Liver (tissue), 8 donors: ENCODE measurements at regions not wholly inside any gene's neighbourhood (a gene's known extent, or its start where the extent isn't known, plus 50 kb on each side); places are given as distances from the start of the nearest gene placed in this dataset.

Experiments used
- DNase-seq: peaks from one replicate; pipeline ENCODE4 v3.0.0-alpha.2; 2017; ENCODE audit warnings: low spot score
- H3K27ac ChIP-seq, 2 donors: one replicate each; pipeline ENCODE4 v1.7.0; 2013; ENCODE audit warnings: inconsistent platforms in 2 of 2, low read length in 2 of 2, control low read depth in 1 of 2, low read depth in 1 of 2, mild to moderate bottlenecking in 1 of 2
- H3K27me3 ChIP-seq, 4 donors: one replicate each; pipeline versions ENCODE4 v1.6.1 to v1.7.0; 2013; ENCODE audit warnings: low read length in 3 of 4, inconsistent platforms in 1 of 4, mild to moderate bottlenecking in 1 of 4, moderate library complexity in 1 of 4; ENCODE audit not compliant: control insufficient read depth in 4 of 4, insufficient read depth in 4 of 4
- H3K36me3 ChIP-seq, 4 donors: one replicate each; pipeline versions ENCODE4 v1.6.1 to v1.7.0; 2013; ENCODE audit warnings: low read length in 3 of 4, mild to moderate bottlenecking in 3 of 4, low read depth in 1 of 4, moderate library complexity in 1 of 4; ENCODE audit not compliant: control insufficient read depth in 4 of 4, insufficient read depth in 3 of 4
- H3K4me1 ChIP-seq, 4 donors: one replicate each; pipeline versions ENCODE4 v1.6.1 to v1.7.0; 2013; ENCODE audit warnings: low read length in 3 of 4, mild to moderate bottlenecking in 3 of 4, moderate library complexity in 1 of 4; ENCODE audit not compliant: control insufficient read depth in 4 of 4, insufficient read depth in 4 of 4
- H3K4me3 ChIP-seq, 3 donors: one replicate each; pipeline versions ENCODE4 v1.6.1 to v1.7.0; 2013; ENCODE audit warnings: low read length in 3 of 3, control low read depth in 1 of 3, low read depth in 1 of 3, mild to moderate bottlenecking in 1 of 3
- H3K9ac ChIP-seq, 2 donors: one replicate each; pipeline ENCODE4 v1.7.0; 2013; ENCODE audit warnings: low read length in 2 of 2, mild to moderate bottlenecking in 2 of 2, moderate library complexity in 2 of 2, control low read depth in 1 of 2, low read depth in 1 of 2
- H3K9me3 ChIP-seq, 4 donors: one replicate each; pipeline versions ENCODE4 v1.6.1 to v1.7.0; 2013; ENCODE audit warnings: low read length in 3 of 4; ENCODE audit not compliant: control insufficient read depth in 4 of 4
- ATF3 ChIP-seq: IDR thresholded peaks from 2 replicates; pipeline ENCODE4 v1.6.1; 2016; ENCODE audit warnings: antibody characterized with exemption
- CTCF ChIP-seq: fragments of 150-350 bp; IDR thresholded peaks from 2 replicates; pipeline ENCODE4 v1.5.1; 2017; ENCODE audit warnings: improper control_type of control experiment, low read depth, low read length; ENCODE audit not compliant: missing input control
- EGR1 ChIP-seq, 2 donors: IDR thresholded peaks; 2 replicates each; pipeline ENCODE4 v1.6.1; 2016 to 2018; ENCODE audit warnings: antibody characterized with exemption in 2 of 2, low read depth in 2 of 2
- FOXA1 ChIP-seq: IDR thresholded peaks from 2 replicates; pipeline ENCODE4 v1.6.1; 2016; ENCODE audit warnings: antibody characterized with exemption
- FOXA2 ChIP-seq: IDR thresholded peaks from 2 replicates; pipeline ENCODE4 v1.6.1; 2016; ENCODE audit warnings: antibody characterized with exemption
- GABPA ChIP-seq, 2 donors: IDR thresholded peaks in 1 of 2; conservative IDR thresholded peaks in 1 of 2; 2 replicates each; pipeline ENCODE4 v1.6.1; 2016; ENCODE audit warnings: antibody characterized with exemption in 2 of 2, mild to moderate bottlenecking in 1 of 2, moderate library complexity in 1 of 2
- HNF4A ChIP-seq, 2 donors: conservative IDR thresholded peaks; 2 replicates each; pipeline ENCODE4 v1.6.1; 2016; ENCODE audit warnings: antibody characterized with exemption in 2 of 2, mild to moderate bottlenecking in 2 of 2
- HNF4G ChIP-seq: IDR thresholded peaks from 2 replicates; pipeline ENCODE4 v1.6.1; 2016; ENCODE audit warnings: antibody characterized with exemption
- JUND ChIP-seq, 2 donors: IDR thresholded peaks; 2 replicates each; pipeline ENCODE4 v1.6.1; 2016; ENCODE audit warnings: antibody characterized with exemption in 2 of 2
- NR2F2 ChIP-seq: IDR thresholded peaks from 2 replicates; pipeline ENCODE4 v1.6.1; 2016; ENCODE audit warnings: antibody characterized with exemption
- RAD21 ChIP-seq, 2 donors: IDR thresholded peaks; 2 replicates each; pipeline ENCODE4 v1.6.1; 2016; ENCODE audit warnings: antibody characterized with exemption in 2 of 2, mild to moderate bottlenecking in 2 of 2
- REST ChIP-seq: IDR thresholded peaks from 2 replicates; pipeline ENCODE4 v1.6.1; 2016; ENCODE audit warnings: antibody characterized with exemption, mild to moderate bottlenecking
- RXRA ChIP-seq, 2 donors: IDR thresholded peaks; 2 replicates each; pipeline ENCODE4 v1.6.1; 2017 to 2018; ENCODE audit warnings: antibody characterized with exemption in 2 of 2, mild to moderate bottlenecking in 1 of 2
- SP1 ChIP-seq: IDR thresholded peaks from 2 replicates; pipeline ENCODE4 v1.6.1; 2018; ENCODE audit warnings: antibody characterized with exemption, mild to moderate bottlenecking
- TAF1 ChIP-seq: conservative IDR thresholded peaks from 2 replicates; pipeline ENCODE4 v1.6.1; 2016; ENCODE audit warnings: antibody characterized with exemption, mild to moderate bottlenecking
- YY1 ChIP-seq: IDR thresholded peaks from 2 replicates; pipeline ENCODE4 v1.6.1; 2016; ENCODE audit warnings: antibody characterized with exemption, mild to moderate bottlenecking
- WGBS: extraction: QIAGEN DNeasy Blood & Tissue Kit; methylation state at CpG from one replicate; pipeline ENCODE4 v1.1.7; 2013; 5-methylcytosine and 5-hydroxymethylcytosine counted together
- TF ChIP-seq, protein P1 (sequence below): IDR thresholded peaks from 2 replicates; pipeline ENCODE4 v1.6.1; 2016; ENCODE audit warnings: antibody characterized with exemption
- TF ChIP-seq, protein P2 (sequence below): IDR thresholded peaks from 2 replicates; pipeline ENCODE4 v1.6.1; 2016; ENCODE audit warnings: antibody characterized with exemption
- donor health status: healthy.
- donor health status: healthy.
- donor health status: healthy.
- donor health status: healthy.
- donor health status: healthy.

- H3K9ac ChIP-seq, result no peak overlapping the region
- DNase-seq, result no peak
- H3K4me1 ChIP-seq, result no peaks in the 10 kb centered on the region
- H3K36me3 ChIP-seq, result no peaks in the 10 kb centered on the region
- no peak overlapping the region for H3K27ac ChIP-seq
- 85% methylated on average over 3 of the region's 3 CpGs for WGBS
- TF ChIP-seq, protein P1, sequence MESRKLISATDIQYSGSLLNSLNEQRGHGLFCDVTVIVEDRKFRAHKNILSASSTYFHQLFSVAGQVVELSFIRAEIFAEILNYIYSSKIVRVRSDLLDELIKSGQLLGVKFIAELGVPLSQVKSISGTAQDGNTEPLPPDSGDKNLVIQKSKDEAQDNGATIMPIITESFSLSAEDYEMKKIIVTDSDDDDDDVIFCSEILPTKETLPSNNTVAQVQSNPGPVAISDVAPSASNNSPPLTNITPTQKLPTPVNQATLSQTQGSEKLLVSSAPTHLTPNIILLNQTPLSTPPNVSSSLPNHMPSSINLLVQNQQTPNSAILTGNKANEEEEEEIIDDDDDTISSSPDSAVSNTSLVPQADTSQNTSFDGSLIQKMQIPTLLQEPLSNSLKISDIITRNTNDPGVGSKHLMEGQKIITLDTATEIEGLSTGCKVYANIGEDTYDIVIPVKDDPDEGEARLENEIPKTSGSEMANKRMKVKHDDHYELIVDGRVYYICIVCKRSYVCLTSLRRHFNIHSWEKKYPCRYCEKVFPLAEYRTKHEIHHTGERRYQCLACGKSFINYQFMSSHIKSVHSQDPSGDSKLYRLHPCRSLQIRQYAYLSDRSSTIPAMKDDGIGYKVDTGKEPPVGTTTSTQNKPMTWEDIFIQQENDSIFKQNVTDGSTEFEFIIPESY, result no peak
- TF ChIP-seq, protein P2, sequence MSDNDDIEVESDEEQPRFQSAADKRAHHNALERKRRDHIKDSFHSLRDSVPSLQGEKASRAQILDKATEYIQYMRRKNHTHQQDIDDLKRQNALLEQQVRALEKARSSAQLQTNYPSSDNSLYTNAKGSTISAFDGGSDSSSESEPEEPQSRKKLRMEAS, result no peak
- TF ChIP-seq EGR1 (IDR thresholded peaks at IDR 0.05; ENCODE audit: low read depth in 2 of 2) (no peak), GABPA (IDR thresholded peaks at IDR 0.05 in 1 of 2, conservative IDR thresholded peaks at IDR 0.05 in 1 of 2) (no peak), TAF1 (no peak), RXRA (IDR thresholded peaks at IDR 0.05) (no peak), CTCF (no peak), HNF4A (conservative IDR thresholded peaks at IDR 0.05) (no peak), SP1 (no peak), REST (no peak), FOXA2 (no peak), HNF4G (no peak), JUND (IDR thresholded peaks at IDR 0.05) (no peak), ATF3 (no peak), YY1 (no peak)
- H3K4me3 ChIP-seq, result no peak overlapping the region
- no peaks in the 10 kb centered on the region for H3K27me3 ChIP-seq
- H3K9me3 ChIP-seq, result peaks cover 0 to 2% (median under 1%) of the 10 kb centered on the region in 4 donors
These were observed 234.9 kb upstream of the GIMD1 start for GRCh38 chr4:106603471-106603870.

- Histone ChIP-seq H3K9ac (no peak overlapping the region), H3K4me3 (no peak overlapping the region), H3K27me3 (no peaks in the 10 kb centered on the region), H3K27ac (no peak overlapping the region), H3K4me1 (no peaks in the 10 kb centered on the region), H3K9me3 (peaks cover 0 to 2% (median under 1%) of the 10 kb centered on the region in 4 donors), H3K36me3 (no peaks in the 10 kb centered on the region)
- WGBS, result 69% methylated on average over 2 of the region's 2 CpGs
- no peak for TF ChIP-seq ATF3
- TF ChIP-seq NR2F2, result no peak
- no peak for TF ChIP-seq RXRA (IDR thresholded peaks at IDR 0.05)
- no peak for TF ChIP-seq FOXA1
- no peak for TF ChIP-seq GABPA (IDR thresholded peaks at IDR 0.05 in 1 of 2, conservative IDR thresholded peaks at IDR 0.05 in 1 of 2)
- no peak for TF ChIP-seq CTCF
- TF ChIP-seq YY1, result no peak
- TF ChIP-seq, protein P1, result no peak
- TF ChIP-seq RAD21 (IDR thresholded peaks at IDR 0.05), result no peak
- TF ChIP-seq JUND (IDR thresholded peaks at IDR 0.05), result no peak
- DNase-seq, result no peak
These were observed 234.1 kb upstream of the GIMD1 start for GRCh38 chr4:106602711-106603110.
